ENCODE measurements at regions not wholly inside any gene's neighbourhood (a gene's known extent, or its start where the extent isn't known, plus 50 kb on each side); places are given as distances from the start of the nearest gene placed in this dataset.

- TF ChIP-seq, protein P1, sequence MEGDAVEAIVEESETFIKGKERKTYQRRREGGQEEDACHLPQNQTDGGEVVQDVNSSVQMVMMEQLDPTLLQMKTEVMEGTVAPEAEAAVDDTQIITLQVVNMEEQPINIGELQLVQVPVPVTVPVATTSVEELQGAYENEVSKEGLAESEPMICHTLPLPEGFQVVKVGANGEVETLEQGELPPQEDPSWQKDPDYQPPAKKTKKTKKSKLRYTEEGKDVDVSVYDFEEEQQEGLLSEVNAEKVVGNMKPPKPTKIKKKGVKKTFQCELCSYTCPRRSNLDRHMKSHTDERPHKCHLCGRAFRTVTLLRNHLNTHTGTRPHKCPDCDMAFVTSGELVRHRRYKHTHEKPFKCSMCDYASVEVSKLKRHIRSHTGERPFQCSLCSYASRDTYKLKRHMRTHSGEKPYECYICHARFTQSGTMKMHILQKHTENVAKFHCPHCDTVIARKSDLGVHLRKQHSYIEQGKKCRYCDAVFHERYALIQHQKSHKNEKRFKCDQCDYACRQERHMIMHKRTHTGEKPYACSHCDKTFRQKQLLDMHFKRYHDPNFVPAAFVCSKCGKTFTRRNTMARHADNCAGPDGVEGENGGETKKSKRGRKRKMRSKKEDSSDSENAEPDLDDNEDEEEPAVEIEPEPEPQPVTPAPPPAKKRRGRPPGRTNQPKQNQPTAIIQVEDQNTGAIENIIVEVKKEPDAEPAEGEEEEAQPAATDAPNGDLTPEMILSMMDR (conservative IDR thresholded peaks at IDR 0.05 in 1 of 2, IDR thresholded peaks at IDR 0.05 in 1 of 2; ENCODE audit: extremely low read depth in 1 of 2, insufficient read depth in 1 of 2, low read depth in 1 of 2, low read length in 2 of 2) = no peak
- TF ChIP-seq EZH2 (IDR thresholded peaks at IDR 0.05; ENCODE audit: borderline replicate concordance, low read length) = no peak
These were observed 549.8 kb upstream of the LCORL start for GRCh38 chr4:18571301-18571761.
